ENCODE measurements at regions not wholly inside any gene's neighbourhood (a gene's known extent, or its start where the extent isn't known, plus 50 kb on each side); places are given as distances from the start of the nearest gene placed in this dataset.

- TF ChIP-seq CTCF (IDR thresholded peaks at IDR 0.05; ENCODE audit: poor library complexity) (no peak), EZH2phosphoT487 (IDR thresholded peaks at IDR 0.05; ENCODE audit: low read depth, severe bottlenecking, unreplicated experiment) (no peak)
Observed at GRCh38 chrX:69554321-69554947, 50.3 kb downstream of the NALF2 start.
